ENCODE measurements at regions not wholly inside any gene's neighbourhood (a gene's known extent, or its start where the extent isn't known, plus 50 kb on each side); places are given as distances from the start of the nearest gene placed in this dataset.

DNA sequence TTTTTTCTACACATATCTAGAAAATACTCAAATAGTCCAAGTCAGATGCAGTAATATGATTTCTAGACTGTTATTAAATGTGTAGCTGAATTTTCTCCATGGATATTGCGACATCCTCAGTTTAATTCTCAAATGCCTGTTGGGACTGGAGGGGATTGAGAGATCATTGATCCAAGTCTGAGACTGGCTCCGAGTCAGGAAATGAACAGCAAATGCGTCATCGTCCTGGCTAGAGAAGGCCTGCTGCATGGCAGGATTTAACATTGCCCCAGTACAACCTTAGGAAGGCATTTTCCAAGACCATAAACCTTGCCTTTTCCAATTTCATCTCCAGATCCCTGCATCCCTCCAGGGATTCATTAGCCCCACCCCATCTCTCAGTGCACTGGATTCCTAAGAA is 56.6 kb upstream of the SLC6A14 start:
- no peak overlapping the region for H3K4me2 ChIP-seq
- no peak overlapping the region for H3K4me3 ChIP-seq (ENCODE audit: low read depth in 2 of 2, low read length in 1 of 2)
- no peaks in the 10 kb centered on the region for H3K4me1 ChIP-seq (ENCODE audit: control insufficient read depth in 1 of 2, insufficient read depth in 2 of 2, low read depth in 1 of 2, low read length in 1 of 2)
- no peaks in the 10 kb centered on the region for H3K9me2 ChIP-seq
- DNase-seq, result no peak
- H3K9ac ChIP-seq, result no peak overlapping the region
- no peaks in the 10 kb centered on the region for H3F3A ChIP-seq (replicated peaks; ENCODE audit: insufficient read depth)
- ChIA-PET CTCF (no interaction called here), POLR2A (no interaction called here)
- no peaks in the 10 kb centered on the region for H3K27me3 ChIP-seq (ENCODE audit: insufficient read depth)
- no peaks in the 10 kb centered on the region for H3K79me2 ChIP-seq (ENCODE audit: insufficient read depth)
- WGBS (ENCODE audit: low lambda C conversion rate), result 14% methylated on average over 4 of the region's 4 CpGs
- TF ChIP-seq, protein P1, sequence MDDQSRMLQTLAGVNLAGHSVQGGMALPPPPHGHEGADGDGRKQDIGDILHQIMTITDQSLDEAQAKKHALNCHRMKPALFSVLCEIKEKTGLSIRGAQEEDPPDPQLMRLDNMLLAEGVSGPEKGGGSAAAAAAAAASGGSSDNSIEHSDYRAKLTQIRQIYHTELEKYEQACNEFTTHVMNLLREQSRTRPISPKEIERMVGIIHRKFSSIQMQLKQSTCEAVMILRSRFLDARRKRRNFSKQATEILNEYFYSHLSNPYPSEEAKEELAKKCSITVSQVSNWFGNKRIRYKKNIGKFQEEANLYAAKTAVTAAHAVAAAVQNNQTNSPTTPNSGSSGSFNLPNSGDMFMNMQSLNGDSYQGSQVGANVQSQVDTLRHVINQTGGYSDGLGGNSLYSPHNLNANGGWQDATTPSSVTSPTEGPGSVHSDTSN (IDR thresholded peaks at IDR 0.05), result no peak
- TF ChIP-seq NRF1 (IDR thresholded peaks at IDR 0.05; ENCODE audit: low read depth, low read length) (no peak), SIN3A (IDR thresholded peaks at IDR 0.05; ENCODE audit: borderline replicate concordance, low read depth, low read length) (no peak), GABPA (IDR thresholded peaks at IDR 0.05; ENCODE audit: low read depth) (no peak), JUND (IDR thresholded peaks at IDR 0.05) (no peak), RAD21 (IDR thresholded peaks at IDR 0.05; ENCODE audit: low read length) (no peak), MXI1 (IDR thresholded peaks at IDR 0.05; ENCODE audit: low read depth, low read length) (no peak), MEF2A (IDR thresholded peaks at IDR 0.05; ENCODE audit: borderline replicate concordance, low read depth) (no peak), GATA2 (CRISPR knock-in tag; IDR thresholded peaks at IDR 0.05) (no peak)
- H3K27ac ChIP-seq (ENCODE audit: low read depth in 2 of 2, low read length in 1 of 2), result no peak overlapping the region
- H2AFZ ChIP-seq (ENCODE audit: low read depth), result no peak overlapping the region
- no peaks in the 10 kb centered on the region for H3K36me3 ChIP-seq (replicated peaks in 1 of 2; ENCODE audit: control insufficient read depth in 1 of 2, insufficient read depth in 2 of 2, low read length in 1 of 2)
- H4K20me1 ChIP-seq (ENCODE audit: insufficient read depth), result no peaks in the 10 kb centered on the region
- no peaks in the 10 kb centered on the region for H3K9me3 ChIP-seq

DNA sequence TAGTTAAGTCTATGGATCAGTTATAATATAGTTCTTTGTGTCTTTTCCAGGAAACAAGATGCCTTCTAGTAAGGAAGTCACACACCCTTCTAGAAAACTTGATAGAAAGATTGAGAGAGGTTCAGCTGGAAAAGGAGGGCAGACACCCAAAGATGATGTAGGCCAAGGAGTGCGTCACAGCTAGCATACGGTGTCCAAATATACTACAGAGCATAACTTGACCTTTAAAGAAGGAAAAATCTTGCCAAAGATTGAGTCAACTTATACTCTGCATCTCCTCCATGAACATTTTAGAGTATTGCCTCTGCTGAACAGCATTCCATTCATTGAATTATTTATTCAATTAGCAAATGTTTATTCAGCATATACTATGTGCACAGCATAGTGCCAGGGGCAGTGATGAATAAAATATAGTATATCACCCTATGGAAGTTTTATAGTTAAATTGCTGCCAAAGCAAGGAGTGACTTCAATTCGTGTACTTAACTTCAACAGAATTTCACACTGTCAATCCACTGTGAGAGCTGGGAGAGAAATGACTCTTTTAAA is 51.9 kb upstream of the SLC6A14 start:
- no peaks in the 10 kb centered on the region for H3K4me1 ChIP-seq (ENCODE audit: control insufficient read depth in 1 of 2, insufficient read depth in 2 of 2, low read depth in 1 of 2, low read length in 1 of 2)
- no peak for DNase-seq
- H3K9ac ChIP-seq, result no peak overlapping the region
- no peaks in the 10 kb centered on the region for H3K36me3 ChIP-seq (replicated peaks in 1 of 2; ENCODE audit: control insufficient read depth in 1 of 2, insufficient read depth in 2 of 2, low read length in 1 of 2)
- H4K20me1 ChIP-seq (ENCODE audit: insufficient read depth), result no peaks in the 10 kb centered on the region
- no peaks in the 10 kb centered on the region for H3K27me3 ChIP-seq (ENCODE audit: insufficient read depth)
- no peaks in the 10 kb centered on the region for H3K9me3 ChIP-seq
- WGBS (ENCODE audit: low lambda C conversion rate), result 15% methylated on average over 3 of the region's 3 CpGs
- H3K4me3 ChIP-seq (ENCODE audit: low read depth in 2 of 2, low read length in 1 of 2), result no peak overlapping the region
- no peaks in the 10 kb centered on the region for H3K9me2 ChIP-seq
- no peak overlapping the region for H3K4me2 ChIP-seq
- H3K27ac ChIP-seq (ENCODE audit: low read depth in 2 of 2, low read length in 1 of 2), result no peak overlapping the region
- no peaks in the 10 kb centered on the region for H3F3A ChIP-seq (replicated peaks; ENCODE audit: insufficient read depth)
- no peak overlapping the region for H2AFZ ChIP-seq (ENCODE audit: low read depth)
- POLR2A ChIA-PET, result no interaction called here
- TF ChIP-seq POLR2AphosphoS5 (IDR thresholded peaks at IDR 0.05; ENCODE audit: low read depth, low read length), result no peak
- no peak for TF ChIP-seq FOXJ3 (CRISPR knock-in tag; IDR thresholded peaks at IDR 0.05)
- TF ChIP-seq JUND (IDR thresholded peaks at IDR 0.05), result no peak
- no peaks in the 10 kb centered on the region for H3K79me2 ChIP-seq (ENCODE audit: insufficient read depth)
- CTCF ChIA-PET, result no interaction called here

Measured in SK-N-SH (cell line).